Omental fat pad (tissue), 3 donors: ENCODE measurements at regions not wholly inside any gene's neighbourhood (a gene's known extent, or its start where the extent isn't known, plus 50 kb on each side); places are given as distances from the start of the nearest gene placed in this dataset.
"Not testable (repeated sequence)": the region's sequence is repeated elsewhere in the genome, so short reads cannot be mapped to it uniquely, and the experiment has no call there.

Experiments used
- ATAC-seq: fragments of 150-250 bp; one replicate; pipeline ENCODE4 v1.9.1; 2016; ENCODE audit warnings: mild to moderate bottlenecking, moderate library complexity; ENCODE audit not compliant: low FRiP score
- DNase-seq: peaks from one replicate; pipeline ENCODE4 v3.0.0-alpha.2; 2019; ENCODE audit warnings: low spot score
- CTCF ChIP-seq, 3 donors: fragments of 450-650 bp; IDR thresholded peaks; one replicate each; pipeline ENCODE4 v1.5.1; 2016 to 2017; ENCODE audit warnings: antibody characterized with exemption in 3 of 3, mild to moderate bottlenecking in 3 of 3, moderate library complexity in 2 of 3

GRCh38 chr14:27612121-27612520, 1014.3 kb upstream of the NOVA1 start:
- no peak for DNase-seq
- no peak for ATAC-seq
- TF ChIP-seq CTCF (IDR thresholded peaks at IDR 0.05), result no peak

- ATAC-seq, result no peak
- DNase-seq, result no peak
- TF ChIP-seq CTCF (IDR thresholded peaks at IDR 0.05), result no peak
Observed at GRCh38 chr14:27613102-27613501, 1015.3 kb upstream of the NOVA1 start.

- ATAC-seq (no peak), DNase-seq (no peak)
- no peak for TF ChIP-seq CTCF (IDR thresholded peaks at IDR 0.05)
Observed at GRCh38 chr14:27623782-27624181, 1025.9 kb upstream of the NOVA1 start.

- DNase-seq (no peak), ATAC-seq (no peak)
- no peak for TF ChIP-seq CTCF (IDR thresholded peaks at IDR 0.05)
Observed at GRCh38 chr14:27634056-27634970, 1036.5 kb upstream of the NOVA1 start.

GRCh38 chr14:27640688-27641087, 1042.9 kb upstream of the NOVA1 start:
- not testable (repeated sequence) for DNase-seq, ATAC-seq

- DNase-seq (no peak), ATAC-seq (no peak)
- TF ChIP-seq CTCF (IDR thresholded peaks at IDR 0.05), result no peak
Observed at GRCh38 chr14:27642251-27642866, 1044.5 kb upstream of the NOVA1 start.

- no peak for TF ChIP-seq CTCF (IDR thresholded peaks at IDR 0.05)
- no peak for ATAC-seq
- no peak for DNase-seq
Observed at GRCh38 chr14:27660683-27661082, 1062.8 kb upstream of the NOVA1 start.
